Liver (tissue), 8 donors: ENCODE measurements at regions not wholly inside any gene's neighbourhood (a gene's known extent, or its start where the extent isn't known, plus 50 kb on each side); places are given as distances from the start of the nearest gene placed in this dataset.

Source experiments
- DNase-seq: peaks from one replicate; pipeline ENCODE4 v3.0.0-alpha.2; 2017; ENCODE audit warnings: low spot score
- H3K27ac ChIP-seq, 2 donors: one replicate each; pipeline ENCODE4 v1.7.0; 2013; ENCODE audit warnings: inconsistent platforms in 2 of 2, low read length in 2 of 2, control low read depth in 1 of 2, low read depth in 1 of 2, mild to moderate bottlenecking in 1 of 2
- H3K27me3 ChIP-seq, 4 donors: one replicate each; pipeline versions ENCODE4 v1.6.1 to v1.7.0; 2013; ENCODE audit warnings: low read length in 3 of 4, inconsistent platforms in 1 of 4, mild to moderate bottlenecking in 1 of 4, moderate library complexity in 1 of 4; ENCODE audit not compliant: control insufficient read depth in 4 of 4, insufficient read depth in 4 of 4
- H3K36me3 ChIP-seq, 4 donors: one replicate each; pipeline versions ENCODE4 v1.6.1 to v1.7.0; 2013; ENCODE audit warnings: low read length in 3 of 4, mild to moderate bottlenecking in 3 of 4, low read depth in 1 of 4, moderate library complexity in 1 of 4; ENCODE audit not compliant: control insufficient read depth in 4 of 4, insufficient read depth in 3 of 4
- H3K4me1 ChIP-seq, 4 donors: one replicate each; pipeline versions ENCODE4 v1.6.1 to v1.7.0; 2013; ENCODE audit warnings: low read length in 3 of 4, mild to moderate bottlenecking in 3 of 4, moderate library complexity in 1 of 4; ENCODE audit not compliant: control insufficient read depth in 4 of 4, insufficient read depth in 4 of 4
- H3K4me3 ChIP-seq, 3 donors: one replicate each; pipeline versions ENCODE4 v1.6.1 to v1.7.0; 2013; ENCODE audit warnings: low read length in 3 of 3, control low read depth in 1 of 3, low read depth in 1 of 3, mild to moderate bottlenecking in 1 of 3
- H3K9ac ChIP-seq, 2 donors: one replicate each; pipeline ENCODE4 v1.7.0; 2013; ENCODE audit warnings: low read length in 2 of 2, mild to moderate bottlenecking in 2 of 2, moderate library complexity in 2 of 2, control low read depth in 1 of 2, low read depth in 1 of 2
- H3K9me3 ChIP-seq, 4 donors: one replicate each; pipeline versions ENCODE4 v1.6.1 to v1.7.0; 2013; ENCODE audit warnings: low read length in 3 of 4; ENCODE audit not compliant: control insufficient read depth in 4 of 4
- ATF3 ChIP-seq: IDR thresholded peaks from 2 replicates; pipeline ENCODE4 v1.6.1; 2016; ENCODE audit warnings: antibody characterized with exemption
- CTCF ChIP-seq: fragments of 150-350 bp; IDR thresholded peaks from 2 replicates; pipeline ENCODE4 v1.5.1; 2017; ENCODE audit warnings: improper control_type of control experiment, low read depth, low read length; ENCODE audit not compliant: missing input control
- EGR1 ChIP-seq, 2 donors: IDR thresholded peaks; 2 replicates each; pipeline ENCODE4 v1.6.1; 2016 to 2018; ENCODE audit warnings: antibody characterized with exemption in 2 of 2, low read depth in 2 of 2
- FOXA1 ChIP-seq: IDR thresholded peaks from 2 replicates; pipeline ENCODE4 v1.6.1; 2016; ENCODE audit warnings: antibody characterized with exemption
- FOXA2 ChIP-seq: IDR thresholded peaks from 2 replicates; pipeline ENCODE4 v1.6.1; 2016; ENCODE audit warnings: antibody characterized with exemption
- GABPA ChIP-seq, 2 donors: IDR thresholded peaks in 1 of 2; conservative IDR thresholded peaks in 1 of 2; 2 replicates each; pipeline ENCODE4 v1.6.1; 2016; ENCODE audit warnings: antibody characterized with exemption in 2 of 2, mild to moderate bottlenecking in 1 of 2, moderate library complexity in 1 of 2
- HNF4A ChIP-seq, 2 donors: conservative IDR thresholded peaks; 2 replicates each; pipeline ENCODE4 v1.6.1; 2016; ENCODE audit warnings: antibody characterized with exemption in 2 of 2, mild to moderate bottlenecking in 2 of 2
- HNF4G ChIP-seq: IDR thresholded peaks from 2 replicates; pipeline ENCODE4 v1.6.1; 2016; ENCODE audit warnings: antibody characterized with exemption
- JUND ChIP-seq, 2 donors: IDR thresholded peaks; 2 replicates each; pipeline ENCODE4 v1.6.1; 2016; ENCODE audit warnings: antibody characterized with exemption in 2 of 2
- MAX ChIP-seq: IDR thresholded peaks from 2 replicates; pipeline ENCODE4 v1.6.1; 2016; ENCODE audit warnings: antibody characterized with exemption
- NR2F2 ChIP-seq: IDR thresholded peaks from 2 replicates; pipeline ENCODE4 v1.6.1; 2016; ENCODE audit warnings: antibody characterized with exemption
- RAD21 ChIP-seq, 2 donors: IDR thresholded peaks; 2 replicates each; pipeline ENCODE4 v1.6.1; 2016; ENCODE audit warnings: antibody characterized with exemption in 2 of 2, mild to moderate bottlenecking in 2 of 2
- REST ChIP-seq: IDR thresholded peaks from 2 replicates; pipeline ENCODE4 v1.6.1; 2016; ENCODE audit warnings: antibody characterized with exemption, mild to moderate bottlenecking
- RXRA ChIP-seq, 2 donors: IDR thresholded peaks; 2 replicates each; pipeline ENCODE4 v1.6.1; 2017 to 2018; ENCODE audit warnings: antibody characterized with exemption in 2 of 2, mild to moderate bottlenecking in 1 of 2
- SP1 ChIP-seq: IDR thresholded peaks from 2 replicates; pipeline ENCODE4 v1.6.1; 2018; ENCODE audit warnings: antibody characterized with exemption, mild to moderate bottlenecking
- TAF1 ChIP-seq: conservative IDR thresholded peaks from 2 replicates; pipeline ENCODE4 v1.6.1; 2016; ENCODE audit warnings: antibody characterized with exemption, mild to moderate bottlenecking
- YY1 ChIP-seq: IDR thresholded peaks from 2 replicates; pipeline ENCODE4 v1.6.1; 2016; ENCODE audit warnings: antibody characterized with exemption, mild to moderate bottlenecking
- ZBTB33 ChIP-seq: IDR thresholded peaks from 2 replicates; pipeline ENCODE4 v1.6.1; 2016; ENCODE audit warnings: antibody characterized with exemption
- WGBS: extraction: QIAGEN DNeasy Blood & Tissue Kit; methylation state at CpG from one replicate; pipeline ENCODE4 v1.1.7; 2013; 5-methylcytosine and 5-hydroxymethylcytosine counted together
- donor health status: healthy.
- donor health status: healthy.
- donor health status: healthy.
- donor health status: healthy.
- donor health status: healthy.

- H3K4me1 ChIP-seq, result no peaks in the 10 kb centered on the region
- WGBS, result 79% methylated on average over 5 of the region's 5 CpGs
- no peak overlapping the region for H3K4me3 ChIP-seq
- H3K27ac ChIP-seq, result no peak overlapping the region
- H3K9ac ChIP-seq, result no peak overlapping the region
- no peaks in the 10 kb centered on the region for H3K9me3 ChIP-seq
- H3K27me3 ChIP-seq, result no peaks in the 10 kb centered on the region
- no peaks in the 10 kb centered on the region for H3K36me3 ChIP-seq
- DNase-seq, result no peak
- TF ChIP-seq RAD21 (IDR thresholded peaks at IDR 0.05) (no peak), JUND (IDR thresholded peaks at IDR 0.05) (no peak), FOXA2 (no peak), CTCF (no peak), NR2F2 (no peak), ATF3 (no peak), EGR1 (IDR thresholded peaks at IDR 0.05; ENCODE audit: low read depth in 2 of 2) (no peak), YY1 (no peak), HNF4G (no peak), MAX (no peak), TAF1 (no peak), HNF4A (conservative IDR thresholded peaks at IDR 0.05) (no peak), GABPA (IDR thresholded peaks at IDR 0.05 in 1 of 2, conservative IDR thresholded peaks at IDR 0.05 in 1 of 2) (no peak), SP1 (no peak), RXRA (IDR thresholded peaks at IDR 0.05) (no peak), ZBTB33 (no peak), REST (no peak), FOXA1 (no peak)
Observed at GRCh38 chr5:56467176-56467717, 234.1 kb upstream of the ANKRD55 start.
